ENCODE measurements at regions not wholly inside any gene's neighbourhood (a gene's known extent, or its start where the extent isn't known, plus 50 kb on each side); places are given as distances from the start of the nearest gene placed in this dataset.

DNA sequence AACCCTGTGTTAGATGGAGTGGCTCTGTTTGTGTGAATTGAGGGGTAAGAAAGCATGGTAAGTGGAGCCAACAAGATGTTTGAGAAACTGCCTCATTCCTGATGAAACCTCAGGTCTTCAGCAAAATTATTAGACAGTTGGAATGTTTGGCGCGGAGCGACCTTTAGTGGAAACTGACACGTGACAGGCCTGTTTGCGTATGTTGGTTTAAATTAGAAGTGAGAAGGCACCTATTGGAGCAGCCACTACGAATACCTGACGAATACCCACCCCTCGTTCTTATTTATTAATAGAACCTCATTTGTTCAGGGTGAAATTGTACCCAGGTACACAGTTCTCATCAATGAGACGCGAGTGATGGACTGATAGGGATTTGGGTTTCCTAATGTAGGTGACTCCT lies 63.2 kb upstream of the MIR17HG start:
- H3K36me3 ChIP-seq (ENCODE audit: control insufficient read depth in 1 of 2, insufficient read depth in 2 of 2, low read length in 2 of 2): no peaks in the 10 kb centered on the region
- H3K4me3 ChIP-seq (ENCODE audit: low read depth in 1 of 2, low read length in 2 of 2): no peak overlapping the region
- no peak overlapping the region for H3K27ac ChIP-seq (ENCODE audit: low read depth, low read length)
- no peak overlapping the region for H3K9ac ChIP-seq (ENCODE audit: low read depth in 1 of 2, low read length in 2 of 2)
- H3K9me3 ChIP-seq (ENCODE audit: control insufficient read depth in 1 of 2, low read length in 2 of 2): no peaks in the 10 kb centered on the region
- no peaks in the 10 kb centered on the region for H3K27me3 ChIP-seq (ENCODE audit: control insufficient read depth in 1 of 2, insufficient read depth in 2 of 2, low read length in 2 of 2)
- H3K4me1 ChIP-seq (ENCODE audit: control insufficient read depth in 1 of 2, insufficient read depth in 2 of 2, low read length in 2 of 2): no peaks in the 10 kb centered on the region

DNA sequence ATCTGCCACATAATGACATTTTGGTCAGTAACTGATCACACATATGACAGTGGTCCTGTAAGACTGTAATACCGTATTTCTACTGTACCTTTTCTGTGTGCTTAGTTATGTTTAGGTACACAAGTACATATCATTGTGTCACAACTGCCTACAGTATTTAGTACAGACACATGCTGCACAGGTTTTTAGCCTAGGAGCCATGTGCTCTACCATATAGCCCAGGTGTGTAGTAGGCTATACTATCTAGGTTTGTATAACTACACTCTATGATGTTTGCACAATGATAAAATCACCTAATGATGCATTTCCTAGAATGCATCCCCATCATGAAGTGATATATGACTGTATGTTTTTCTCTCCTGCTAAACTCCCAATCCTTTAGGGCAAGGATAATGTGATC lies 61.2 kb upstream of the MIR17HG start:
- H3K27ac ChIP-seq (ENCODE audit: low read depth, low read length): no peak overlapping the region
- no peaks in the 10 kb centered on the region for H3K9me3 ChIP-seq (ENCODE audit: control insufficient read depth in 1 of 2, low read length in 2 of 2)
- no peaks in the 10 kb centered on the region for H3K27me3 ChIP-seq (ENCODE audit: control insufficient read depth in 1 of 2, insufficient read depth in 2 of 2, low read length in 2 of 2)
- no peaks in the 10 kb centered on the region for H3K36me3 ChIP-seq (ENCODE audit: control insufficient read depth in 1 of 2, insufficient read depth in 2 of 2, low read length in 2 of 2)
- no peak overlapping the region for H3K9ac ChIP-seq (ENCODE audit: low read depth in 1 of 2, low read length in 2 of 2)
- H3K4me3 ChIP-seq (ENCODE audit: low read depth in 1 of 2, low read length in 2 of 2): no peak overlapping the region
- no peaks in the 10 kb centered on the region for H3K4me1 ChIP-seq (ENCODE audit: control insufficient read depth in 1 of 2, insufficient read depth in 2 of 2, low read length in 2 of 2)

DNA sequence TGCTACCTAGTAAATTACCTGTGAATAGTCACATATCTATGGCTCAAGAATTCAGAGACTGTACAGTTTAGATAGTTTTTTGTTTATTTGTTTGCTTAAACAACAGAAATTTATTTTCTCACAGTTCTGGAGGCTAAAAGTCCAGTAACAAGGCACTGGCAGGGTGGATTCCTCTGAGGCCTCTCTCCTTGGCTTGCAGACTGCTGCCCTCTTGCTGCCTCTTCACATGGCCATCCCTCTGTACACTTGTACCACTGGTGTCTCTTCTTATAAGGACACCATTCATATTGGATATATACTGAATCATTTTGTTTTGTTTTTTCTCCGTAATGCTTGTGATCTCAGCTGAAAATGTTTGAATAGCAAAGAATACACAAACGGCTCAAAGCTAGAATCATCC lies 56.4 kb upstream of the MIR17HG start:
- Histone ChIP-seq H3K27me3 (ENCODE audit: control insufficient read depth in 1 of 2, insufficient read depth in 2 of 2, low read length in 2 of 2) (no peaks in the 10 kb centered on the region), H3K4me3 (ENCODE audit: low read depth in 1 of 2, low read length in 2 of 2) (no peak overlapping the region), H3K36me3 (ENCODE audit: control insufficient read depth in 1 of 2, insufficient read depth in 2 of 2, low read length in 2 of 2) (no peaks in the 10 kb centered on the region), H3K9me3 (ENCODE audit: control insufficient read depth in 1 of 2, low read length in 2 of 2) (no peaks in the 10 kb centered on the region), H3K9ac (ENCODE audit: low read depth in 1 of 2, low read length in 2 of 2) (no peak overlapping the region), H3K4me1 (ENCODE audit: control insufficient read depth in 1 of 2, insufficient read depth in 2 of 2, low read length in 2 of 2) (no peaks in the 10 kb centered on the region), H3K27ac (ENCODE audit: low read depth, low read length) (no peak overlapping the region)

DNA sequence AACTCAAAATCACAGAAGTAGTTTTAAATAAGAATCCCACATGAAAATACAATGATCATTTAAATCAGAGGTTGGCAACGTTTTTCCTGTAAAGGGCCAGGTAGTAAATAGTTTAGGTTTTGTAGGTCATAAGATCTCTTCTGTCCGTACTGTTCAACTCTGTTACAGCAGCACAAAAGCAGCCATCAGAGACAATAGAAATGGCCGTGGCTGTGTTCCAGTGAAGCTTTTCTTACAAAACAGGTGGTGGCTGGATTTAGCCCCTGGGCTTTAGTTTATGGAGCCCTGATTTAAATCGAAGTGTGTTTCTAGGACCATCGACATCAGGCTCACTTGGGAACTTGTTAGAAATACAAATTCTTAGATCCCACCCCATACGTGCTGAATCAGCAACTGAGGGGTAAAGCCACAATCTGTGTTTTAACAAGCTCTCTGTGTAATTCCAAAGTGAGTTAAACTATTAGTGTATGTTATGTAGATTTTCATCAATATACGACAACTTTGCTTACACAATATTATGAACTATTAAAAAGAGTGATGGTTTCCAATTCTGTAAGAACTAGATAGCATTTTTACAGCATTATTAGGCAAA lies 54.8 kb upstream of the MIR17HG start:
- H3K4me1 ChIP-seq (ENCODE audit: control insufficient read depth in 1 of 2, insufficient read depth in 2 of 2, low read length in 2 of 2): no peaks in the 10 kb centered on the region
- H3K9ac ChIP-seq (ENCODE audit: low read depth in 1 of 2, low read length in 2 of 2): no peak overlapping the region
- H3K27me3 ChIP-seq (ENCODE audit: control insufficient read depth in 1 of 2, insufficient read depth in 2 of 2, low read length in 2 of 2): no peaks in the 10 kb centered on the region
- H3K27ac ChIP-seq (ENCODE audit: low read depth, low read length): no peak overlapping the region
- H3K4me3 ChIP-seq (ENCODE audit: low read depth in 1 of 2, low read length in 2 of 2): no peak overlapping the region
- no peaks in the 10 kb centered on the region for H3K9me3 ChIP-seq (ENCODE audit: control insufficient read depth in 1 of 2, low read length in 2 of 2)
- no peaks in the 10 kb centered on the region for H3K36me3 ChIP-seq (ENCODE audit: control insufficient read depth in 1 of 2, insufficient read depth in 2 of 2, low read length in 2 of 2)

DNA sequence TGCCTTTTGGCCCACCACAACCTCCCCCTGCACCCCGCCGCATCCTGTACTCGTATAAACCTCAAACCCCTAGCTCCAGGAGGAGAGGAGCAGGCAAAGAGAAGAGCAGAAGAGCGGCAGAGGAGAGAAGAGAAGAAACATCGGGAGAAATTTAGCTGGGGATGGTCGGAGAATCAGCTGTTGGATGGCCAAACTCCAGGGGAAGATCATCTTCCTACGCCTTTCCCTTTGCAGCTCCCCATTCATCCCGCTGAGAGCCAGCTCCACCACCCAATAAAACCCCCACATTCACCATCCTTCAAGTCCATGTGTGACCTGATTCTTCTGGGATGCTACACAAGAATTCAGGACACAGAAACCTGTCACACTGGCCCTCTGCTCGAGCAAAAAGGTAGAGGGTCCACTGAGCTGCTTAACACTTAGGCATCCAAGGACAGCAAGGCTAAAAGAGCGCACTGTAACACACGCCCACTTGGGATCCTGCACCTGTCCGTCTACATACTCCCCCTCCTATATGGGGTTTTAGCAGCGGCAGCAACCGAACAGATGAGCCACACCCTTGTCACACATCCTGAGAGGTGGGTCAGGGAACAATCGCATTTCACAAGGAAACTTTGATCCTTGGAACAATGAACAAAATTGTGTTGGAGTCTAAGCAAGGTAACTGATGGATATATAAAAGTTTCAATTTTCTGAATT lies 51.6 kb upstream of the MIR17HG start:
- Histone ChIP-seq H3K4me3 (ENCODE audit: low read depth in 1 of 2, low read length in 2 of 2) (no peak overlapping the region), H3K36me3 (ENCODE audit: control insufficient read depth in 1 of 2, insufficient read depth in 2 of 2, low read length in 2 of 2) (no peaks in the 10 kb centered on the region), H3K27me3 (ENCODE audit: control insufficient read depth in 1 of 2, insufficient read depth in 2 of 2, low read length in 2 of 2) (no peaks in the 10 kb centered on the region), H3K4me1 (ENCODE audit: control insufficient read depth in 1 of 2, insufficient read depth in 2 of 2, low read length in 2 of 2) (no peaks in the 10 kb centered on the region), H3K27ac (ENCODE audit: low read depth, low read length) (no peak overlapping the region), H3K9ac (ENCODE audit: low read depth in 1 of 2, low read length in 2 of 2) (no peak overlapping the region), H3K9me3 (ENCODE audit: control insufficient read depth in 1 of 2, low read length in 2 of 2) (no peaks in the 10 kb centered on the region)

DNA sequence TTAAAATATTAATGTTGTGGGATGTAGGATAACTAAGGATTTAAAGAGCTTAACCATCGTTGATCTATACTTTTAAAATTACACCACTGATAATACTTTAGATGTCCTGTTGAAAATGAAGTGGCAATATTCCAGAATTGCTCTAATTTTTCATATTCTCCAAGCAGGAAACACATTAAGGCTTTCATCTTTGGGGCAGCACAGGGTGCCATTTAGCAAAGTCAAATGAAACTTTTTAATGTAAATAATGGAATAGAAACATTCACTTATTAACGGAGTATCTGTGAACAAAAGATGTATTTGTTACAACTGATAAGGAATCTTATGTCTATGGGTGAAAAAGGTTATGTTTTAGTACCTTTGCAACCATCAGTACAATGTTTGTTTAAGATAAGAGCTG lies 50.0 kb upstream of the MIR17HG start:
- Histone ChIP-seq H3K9ac (ENCODE audit: low read depth in 1 of 2, low read length in 2 of 2) (no peak overlapping the region), H3K4me3 (ENCODE audit: low read depth in 1 of 2, low read length in 2 of 2) (no peak overlapping the region), H3K27me3 (ENCODE audit: control insufficient read depth in 1 of 2, insufficient read depth in 2 of 2, low read length in 2 of 2) (no peaks in the 10 kb centered on the region), H3K4me1 (ENCODE audit: control insufficient read depth in 1 of 2, insufficient read depth in 2 of 2, low read length in 2 of 2) (no peaks in the 10 kb centered on the region), H3K9me3 (ENCODE audit: control insufficient read depth in 1 of 2, low read length in 2 of 2) (no peaks in the 10 kb centered on the region), H3K27ac (ENCODE audit: low read depth, low read length) (no peak overlapping the region), H3K36me3 (ENCODE audit: control insufficient read depth in 1 of 2, insufficient read depth in 2 of 2, low read length in 2 of 2) (no peaks in the 10 kb centered on the region)
